ENCODE measurements at regions not wholly inside any gene's neighbourhood (a gene's known extent, or its start where the extent isn't known, plus 50 kb on each side); places are given as distances from the start of the nearest gene placed in this dataset.
"Not testable (repeated sequence)": the region's sequence is repeated elsewhere in the genome, so short reads cannot be mapped to it uniquely, and the experiment has no call there.

DNA sequence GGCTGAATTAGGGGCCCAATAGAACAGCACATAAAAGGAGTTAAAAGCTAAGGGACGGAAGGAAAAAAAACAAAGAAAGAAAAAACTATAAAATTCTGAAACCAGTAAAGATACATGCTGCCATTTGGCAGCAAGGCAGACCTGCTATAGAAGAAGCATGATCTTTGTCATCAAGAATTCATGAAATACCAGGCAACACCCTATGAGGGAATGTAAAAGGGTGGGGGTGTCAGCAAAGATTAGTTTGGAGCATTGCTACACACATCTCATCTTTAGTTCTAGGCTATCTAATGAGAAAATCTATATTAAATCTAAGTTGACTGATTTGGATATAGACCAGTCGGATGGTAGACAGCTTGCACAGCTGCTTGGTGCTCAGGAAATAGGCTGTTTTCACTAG is 66.4 kb upstream of the LRRC37A2 start:
- TF ChIP-seq, protein P1, sequence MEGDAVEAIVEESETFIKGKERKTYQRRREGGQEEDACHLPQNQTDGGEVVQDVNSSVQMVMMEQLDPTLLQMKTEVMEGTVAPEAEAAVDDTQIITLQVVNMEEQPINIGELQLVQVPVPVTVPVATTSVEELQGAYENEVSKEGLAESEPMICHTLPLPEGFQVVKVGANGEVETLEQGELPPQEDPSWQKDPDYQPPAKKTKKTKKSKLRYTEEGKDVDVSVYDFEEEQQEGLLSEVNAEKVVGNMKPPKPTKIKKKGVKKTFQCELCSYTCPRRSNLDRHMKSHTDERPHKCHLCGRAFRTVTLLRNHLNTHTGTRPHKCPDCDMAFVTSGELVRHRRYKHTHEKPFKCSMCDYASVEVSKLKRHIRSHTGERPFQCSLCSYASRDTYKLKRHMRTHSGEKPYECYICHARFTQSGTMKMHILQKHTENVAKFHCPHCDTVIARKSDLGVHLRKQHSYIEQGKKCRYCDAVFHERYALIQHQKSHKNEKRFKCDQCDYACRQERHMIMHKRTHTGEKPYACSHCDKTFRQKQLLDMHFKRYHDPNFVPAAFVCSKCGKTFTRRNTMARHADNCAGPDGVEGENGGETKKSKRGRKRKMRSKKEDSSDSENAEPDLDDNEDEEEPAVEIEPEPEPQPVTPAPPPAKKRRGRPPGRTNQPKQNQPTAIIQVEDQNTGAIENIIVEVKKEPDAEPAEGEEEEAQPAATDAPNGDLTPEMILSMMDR (conservative IDR thresholded peaks at IDR 0.05 in 1 of 2, IDR thresholded peaks at IDR 0.05 in 1 of 2; ENCODE audit: low read depth in 1 of 2, low read length in 2 of 2): not testable (repeated sequence)
- TF ChIP-seq EZH2 (IDR thresholded peaks at IDR 0.05; ENCODE audit: low read length, missing control alignments): not testable (repeated sequence)
